Stimulated activated naive B cell treated with anti-CD40 and anti-IgM and Interleukin-4, amounts not matched to agents 10 μg/mL and 1 μg/mL and 100 μg/mL, for 72 hours (primary cell): ENCODE measurements at regions not wholly inside any gene's neighbourhood (a gene's known extent, or its start where the extent isn't known, plus 50 kb on each side); places are given as distances from the start of the nearest gene placed in this dataset.

ENCODE experiments used
- ATAC-seq, 2 donors: fragments of 150-1000 bp; cut with Tn5 transposase; replicated peaks; 2 replicates each; pipeline ENCODE4 v1.10.0; 2021; ENCODE audit warnings: moderate library complexity in 1 of 2
- DNase-seq: peaks from one replicate; pipeline ENCODE4 v3.0.0; 2021
- H3K27ac Mint-ChIP-seq: one replicate; pipeline ENCODE4 v1.8.0; 2022; ENCODE audit warnings: mild to moderate bottlenecking, mixed read lengths
- H3K27me3 Mint-ChIP-seq, 2 donors: one replicate each; pipeline ENCODE4 v1.8.0; 2022; ENCODE audit warnings: mixed read lengths in 2 of 2
- H3K36me3 Mint-ChIP-seq, 2 donors: one replicate each; pipeline ENCODE4 v1.8.0; 2022; ENCODE audit warnings: mixed read lengths in 2 of 2, mild to moderate bottlenecking in 1 of 2
- H3K4me1 Mint-ChIP-seq, 2 donors: one replicate each; pipeline ENCODE4 v1.8.0; 2022; ENCODE audit warnings: mixed read lengths in 2 of 2, mild to moderate bottlenecking in 1 of 2
- H3K4me3 Mint-ChIP-seq, 2 donors: one replicate each; pipeline ENCODE4 v1.8.0; 2022; ENCODE audit warnings: mild to moderate bottlenecking in 2 of 2, mixed read lengths in 2 of 2, moderate library complexity in 1 of 2
- H3K9me3 Mint-ChIP-seq, 2 donors: one replicate each; pipeline ENCODE4 v1.8.0; 2022; ENCODE audit warnings: mixed read lengths in 2 of 2, mild to moderate bottlenecking in 1 of 2

- Mint-ChIP-seq H3K4me3 (no peak overlapping the region), H3K4me1 (no peaks in the 10 kb centered on the region), H3K27ac (no peak overlapping the region), H3K36me3 (no peaks in the 10 kb centered on the region), H3K9me3 (peaks cover 9 to 14% of the 10 kb centered on the region in 2 donors), H3K27me3 (no peaks in the 10 kb centered on the region)
- no peak for ATAC-seq
- DNase-seq = no peak
Measured at GRCh38 chr16:8005096-8005860, 585.0 kb downstream of the TMEM114 start.

- H3K27ac Mint-ChIP-seq = no peak overlapping the region
- DNase-seq (no peak), ATAC-seq (no peak)
- no peaks in the 10 kb centered on the region for H3K4me1 Mint-ChIP-seq
- H3K27me3 Mint-ChIP-seq = no peaks in the 10 kb centered on the region
- H3K9me3 Mint-ChIP-seq = peaks cover 8 to 16% of the 10 kb centered on the region in 2 donors
- H3K4me3 Mint-ChIP-seq = no peak overlapping the region
- no peaks in the 10 kb centered on the region for H3K36me3 Mint-ChIP-seq
Measured at GRCh38 chr16:7998789-7999453, 591.4 kb downstream of the TMEM114 start.

- ATAC-seq (no peak), DNase-seq (no peak)
- Mint-ChIP-seq H3K9me3 (peaks cover 10 to 16% of the 10 kb centered on the region in 2 donors), H3K27ac (no peak overlapping the region), H3K4me3 (no peak overlapping the region), H3K36me3 (no peaks in the 10 kb centered on the region), H3K27me3 (no peaks in the 10 kb centered on the region), H3K4me1 (no peaks in the 10 kb centered on the region)
Measured at GRCh38 chr16:7997966-7998365, 592.3 kb downstream of the TMEM114 start.

GRCh38 chr16:7992616-7993015 is 597.7 kb downstream of the TMEM114 start:
- Mint-ChIP-seq H3K4me1 (no peaks in the 10 kb centered on the region), H3K27me3 (no peaks in the 10 kb centered on the region), H3K27ac (no peak overlapping the region), H3K9me3 (peaks cover 4 to 7% of the 10 kb centered on the region in 2 donors), H3K36me3 (no peaks in the 10 kb centered on the region), H3K4me3 (no peak overlapping the region)
- DNase-seq (no peak), ATAC-seq (no peak)

- H3K27ac Mint-ChIP-seq = no peak overlapping the region
- no peak for ATAC-seq
- H3K36me3 Mint-ChIP-seq = no peaks in the 10 kb centered on the region
- no peaks in the 10 kb centered on the region for H3K27me3 Mint-ChIP-seq
- H3K4me1 Mint-ChIP-seq = no peaks in the 10 kb centered on the region
- no peak for DNase-seq
- H3K9me3 Mint-ChIP-seq = peaks cover 4 to 11% of the 10 kb centered on the region in 2 donors
- H3K4me3 Mint-ChIP-seq = no peak overlapping the region
Measured at GRCh38 chr16:7990626-7991260, 599.6 kb downstream of the TMEM114 start.

- Mint-ChIP-seq H3K9me3 (peaks cover 2 to 3% of the 10 kb centered on the region in 2 donors), H3K4me1 (no peaks in the 10 kb centered on the region), H3K27ac (no peak overlapping the region), H3K4me3 (no peak overlapping the region), H3K27me3 (no peaks in the 10 kb centered on the region), H3K36me3 (no peaks in the 10 kb centered on the region)
- no peak for ATAC-seq
- DNase-seq = no peak
Measured at GRCh38 chr16:7983676-7984075, 606.6 kb downstream of the TMEM114 start.

- no peak overlapping the region for H3K27ac Mint-ChIP-seq
- no peaks in the 10 kb centered on the region for H3K27me3 Mint-ChIP-seq
- ATAC-seq (no peak), DNase-seq (no peak)
- no peaks in the 10 kb centered on the region for H3K4me1 Mint-ChIP-seq
- H3K4me3 Mint-ChIP-seq = no peak overlapping the region
- peaks cover 0 to 4% of the 10 kb centered on the region in 2 donors for H3K9me3 Mint-ChIP-seq
- no peaks in the 10 kb centered on the region for H3K36me3 Mint-ChIP-seq
Measured at GRCh38 chr16:7980133-7980483, 610.2 kb downstream of the TMEM114 start.

- Mint-ChIP-seq H3K27ac (no peak overlapping the region), H3K27me3 (no peaks in the 10 kb centered on the region), H3K36me3 (no peaks in the 10 kb centered on the region), H3K9me3 (peaks cover 2 to 6% of the 10 kb centered on the region in 2 donors), H3K4me3 (no peak overlapping the region), H3K4me1 (no peaks in the 10 kb centered on the region)
- DNase-seq (no peak), ATAC-seq (no peak)
Measured at GRCh38 chr16:7979448-7980132, 610.7 kb downstream of the TMEM114 start.

- Mint-ChIP-seq H3K36me3 (no peaks in the 10 kb centered on the region), H3K27ac (no peak overlapping the region), H3K27me3 (no peaks in the 10 kb centered on the region), H3K4me3 (no peak overlapping the region), H3K9me3 (peaks cover 3 to 12% of the 10 kb centered on the region in 2 donors), H3K4me1 (no peaks in the 10 kb centered on the region)
- DNase-seq (no peak), ATAC-seq (no peak)
Measured at GRCh38 chr16:7976563-7976962, 613.7 kb downstream of the TMEM114 start.

- ATAC-seq = no peak
- H3K4me1 Mint-ChIP-seq = no peaks in the 10 kb centered on the region
- H3K4me3 Mint-ChIP-seq = no peak overlapping the region
- H3K27me3 Mint-ChIP-seq = no peaks in the 10 kb centered on the region
- H3K9me3 Mint-ChIP-seq = peaks cover 3 to 12% of the 10 kb centered on the region in 2 donors
- H3K36me3 Mint-ChIP-seq = no peaks in the 10 kb centered on the region
- H3K27ac Mint-ChIP-seq = no peak overlapping the region
- DNase-seq = no peak
Measured at GRCh38 chr16:7976125-7976524, 614.2 kb downstream of the TMEM114 start.

GRCh38 chr16:7967996-7968509 is 622.3 kb downstream of the TMEM114 start:
- peaks cover 0 to 5% of the 10 kb centered on the region in 2 donors for H3K9me3 Mint-ChIP-seq
- DNase-seq = no peak
- ATAC-seq = no peak
- no peak overlapping the region for H3K27ac Mint-ChIP-seq
- no peaks in the 10 kb centered on the region for H3K36me3 Mint-ChIP-seq
- H3K4me3 Mint-ChIP-seq = no peak overlapping the region
- H3K27me3 Mint-ChIP-seq = no peaks in the 10 kb centered on the region
- no peaks in the 10 kb centered on the region for H3K4me1 Mint-ChIP-seq

- H3K4me3 Mint-ChIP-seq = no peak overlapping the region
- no peaks in the 10 kb centered on the region for H3K36me3 Mint-ChIP-seq
- no peak overlapping the region for H3K27ac Mint-ChIP-seq
- no peak for ATAC-seq
- no peak for DNase-seq
- H3K9me3 Mint-ChIP-seq = peaks cover 0 to 1% of the 10 kb centered on the region in 2 donors
- no peaks in the 10 kb centered on the region for H3K27me3 Mint-ChIP-seq
- H3K4me1 Mint-ChIP-seq = no peaks in the 10 kb centered on the region
Measured at GRCh38 chr16:7964744-7965143, 625.6 kb downstream of the TMEM114 start.

- H3K36me3 Mint-ChIP-seq = no peaks in the 10 kb centered on the region
- no peaks in the 10 kb centered on the region for H3K27me3 Mint-ChIP-seq
- H3K4me1 Mint-ChIP-seq = no peaks in the 10 kb centered on the region
- no peak overlapping the region for H3K4me3 Mint-ChIP-seq
- peaks cover 0 to 2% of the 10 kb centered on the region in 2 donors for H3K9me3 Mint-ChIP-seq
- H3K27ac Mint-ChIP-seq = no peak overlapping the region
- ATAC-seq (no peak), DNase-seq (no peak)
Measured at GRCh38 chr16:7964167-7964566, 626.1 kb downstream of the TMEM114 start.

GRCh38 chr16:7962091-7962879 is 628.0 kb downstream of the TMEM114 start:
- Mint-ChIP-seq H3K27ac (no peak overlapping the region), H3K4me3 (no peak overlapping the region), H3K4me1 (no peaks in the 10 kb centered on the region), H3K27me3 (no peaks in the 10 kb centered on the region), H3K36me3 (no peaks in the 10 kb centered on the region), H3K9me3 (peaks cover 0 to 3% of the 10 kb centered on the region in 2 donors)
- no peak for DNase-seq
- no peak for ATAC-seq
